GM19025 (cell line): ENCODE measurements at regions not wholly inside any gene's neighbourhood (a gene's known extent, or its start where the extent isn't known, plus 50 kb on each side); places are given as distances from the start of the nearest gene placed in this dataset.
A peak's percentile ranks its signal among the peaks of the same experiment; 100 is the strongest.
"Not testable (repeated sequence)": the region's sequence is repeated elsewhere in the genome, so short reads cannot be mapped to it uniquely, and the experiment has no call there.

Source experiments
- ATAC-seq: cut with Tn5 transposase; IDR thresholded peaks from one replicate; pipeline ENCODE4 v1.9.1; 2021; ENCODE audit warnings: mild to moderate bottlenecking, low read depth, moderate library complexity; ENCODE audit not compliant: unreplicated experiment

DNA sequence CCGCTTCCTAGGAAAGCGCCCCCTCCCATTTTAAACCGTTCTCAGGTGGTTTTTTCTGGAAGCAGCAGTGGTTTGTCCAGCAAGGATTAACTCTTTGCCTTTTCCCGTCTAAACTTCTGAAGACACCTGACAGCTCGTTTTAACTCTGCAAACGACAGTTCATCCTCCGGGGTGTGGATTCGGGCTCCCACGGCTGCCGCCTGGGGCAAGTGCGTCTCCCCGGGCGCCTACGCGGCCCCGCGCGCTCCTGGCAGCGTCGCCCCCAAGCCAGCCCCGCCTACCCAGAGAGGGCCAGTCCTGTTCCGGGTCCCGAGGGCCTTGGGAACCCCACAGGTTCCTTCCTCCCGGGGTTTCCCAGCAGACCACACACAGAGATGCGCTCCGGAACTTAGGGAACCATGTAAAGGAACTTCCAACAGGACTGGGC lies 54.4 kb downstream of the PRR18 start:
- no peak for ATAC-seq

- ATAC-seq, result no peak
These were observed 54.9 kb downstream of the PRR18 start for GRCh38 chr6:166253281-166253681.

GRCh38 chr6:166252601-166253000 lies 55.6 kb downstream of the PRR18 start:
- no peak for ATAC-seq

DNA sequence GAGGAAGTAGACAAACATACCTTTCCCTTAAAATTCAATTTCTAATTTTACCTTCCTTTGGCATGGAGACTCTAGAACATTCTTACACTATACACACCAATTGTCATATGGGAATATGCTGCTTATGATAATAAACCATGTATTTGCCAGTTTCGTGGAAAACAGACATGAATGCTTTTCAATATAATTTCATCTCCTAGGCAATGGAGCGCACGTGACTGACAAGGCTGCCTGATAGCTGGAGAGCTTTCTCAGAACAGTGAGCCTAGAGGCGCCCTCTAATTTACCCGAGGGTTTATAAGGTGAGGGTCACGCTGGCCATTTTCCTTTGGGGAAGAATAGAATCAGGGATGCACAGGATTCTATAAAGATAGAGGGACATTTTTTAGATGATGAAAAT lies 56.5 kb downstream of the PRR18 start:
- ATAC-seq, result no peak

- no peak for ATAC-seq
These were observed 57.0 kb downstream of the PRR18 start for GRCh38 chr6:166251211-166251610.

DNA sequence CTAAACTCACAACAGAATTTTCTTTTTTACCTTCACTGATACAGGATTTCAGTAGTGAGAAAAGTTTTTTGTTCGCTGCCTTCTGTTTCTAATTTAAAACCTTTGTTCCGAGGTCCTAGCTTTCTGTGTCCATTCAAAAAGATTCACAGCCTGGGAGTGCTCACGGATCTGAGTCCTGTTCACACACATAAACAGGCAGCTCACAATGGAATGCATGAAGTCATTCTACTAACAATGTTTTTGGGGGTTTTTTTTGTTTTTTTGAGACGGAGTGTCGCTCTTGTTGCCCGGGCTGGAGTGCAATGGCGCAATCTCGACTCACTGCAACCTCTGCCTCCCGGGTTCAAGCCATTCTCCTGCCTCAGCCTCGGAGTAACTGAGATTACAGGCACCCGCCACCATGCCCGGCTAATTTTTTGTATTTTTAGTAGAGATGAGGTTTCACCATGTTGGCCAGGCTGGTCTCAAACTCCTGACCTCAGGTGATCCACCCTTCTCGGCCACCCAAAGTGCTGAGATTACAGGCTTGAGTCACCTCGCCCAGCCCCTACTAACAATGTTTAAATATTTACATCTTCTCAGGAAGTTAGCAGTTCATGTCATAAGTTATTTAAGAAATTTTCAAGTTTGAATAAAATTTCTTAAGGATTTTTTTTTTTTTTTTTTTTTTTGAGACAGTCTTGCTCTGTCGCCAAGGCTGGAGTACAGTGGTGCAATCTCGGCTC lies 59.0 kb downstream of the PRR18 start:
- ATAC-seq, result not testable (repeated sequence)

GRCh38 chr6:166245148-166245547 lies 63.0 kb downstream of the PRR18 start:
- ATAC-seq, result no peak

- ATAC-seq, result peak; percentile 93
These were observed 63.7 kb downstream of the PRR18 start for GRCh38 chr6:166244353-166245045.

- no peak for ATAC-seq
These were observed 65.3 kb downstream of the PRR18 start for GRCh38 chr6:166242888-166243287.

DNA sequence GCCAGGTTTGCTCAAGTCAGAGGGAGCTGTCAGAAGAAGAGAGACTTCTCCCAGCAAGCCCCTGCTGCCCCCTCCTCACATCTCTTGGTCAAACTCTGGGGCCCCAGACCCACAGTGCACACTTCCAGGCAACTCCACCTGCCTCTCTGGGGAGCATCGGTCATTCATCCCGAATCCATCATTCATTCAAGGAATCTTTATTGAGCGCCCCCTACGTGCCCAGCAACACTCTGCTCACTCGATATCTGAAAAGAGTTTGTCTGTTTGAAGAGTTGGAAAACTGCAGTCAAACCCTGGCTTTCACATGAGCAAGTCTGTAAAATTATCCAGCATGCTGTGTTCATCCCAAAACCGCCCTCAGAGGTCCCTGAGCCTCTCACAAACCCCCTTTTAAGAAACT lies 66.2 kb downstream of the PRR18 start:
- ATAC-seq, result no peak

GRCh38 chr6:166240889-166241288 lies 67.3 kb downstream of the PRR18 start:
- no peak for ATAC-seq

GRCh38 chr6:166237617-166238016 lies 70.0 kb upstream of the TBXT start:
- ATAC-seq, result no peak

DNA sequence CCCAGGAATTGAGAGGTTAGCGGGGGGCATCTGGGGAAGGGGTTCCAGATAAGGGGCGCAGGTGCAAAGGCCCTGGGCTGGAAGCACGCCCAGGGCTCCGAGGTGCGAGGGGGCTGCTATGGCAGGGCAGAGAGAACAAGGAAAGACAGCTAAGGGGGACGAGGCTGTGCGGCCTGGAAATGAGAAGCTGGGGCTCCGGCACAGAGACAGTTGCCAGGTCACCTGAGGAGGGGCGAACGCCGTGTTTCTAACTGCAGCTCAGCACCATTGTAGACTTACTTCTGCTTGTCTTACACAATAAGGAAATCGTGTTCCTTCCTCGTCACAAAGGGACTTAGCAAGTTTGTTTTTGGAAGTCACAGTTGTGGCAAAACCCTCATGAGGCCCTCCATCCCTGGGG lies 68.9 kb upstream of the TBXT start:
- ATAC-seq, result no peak

DNA sequence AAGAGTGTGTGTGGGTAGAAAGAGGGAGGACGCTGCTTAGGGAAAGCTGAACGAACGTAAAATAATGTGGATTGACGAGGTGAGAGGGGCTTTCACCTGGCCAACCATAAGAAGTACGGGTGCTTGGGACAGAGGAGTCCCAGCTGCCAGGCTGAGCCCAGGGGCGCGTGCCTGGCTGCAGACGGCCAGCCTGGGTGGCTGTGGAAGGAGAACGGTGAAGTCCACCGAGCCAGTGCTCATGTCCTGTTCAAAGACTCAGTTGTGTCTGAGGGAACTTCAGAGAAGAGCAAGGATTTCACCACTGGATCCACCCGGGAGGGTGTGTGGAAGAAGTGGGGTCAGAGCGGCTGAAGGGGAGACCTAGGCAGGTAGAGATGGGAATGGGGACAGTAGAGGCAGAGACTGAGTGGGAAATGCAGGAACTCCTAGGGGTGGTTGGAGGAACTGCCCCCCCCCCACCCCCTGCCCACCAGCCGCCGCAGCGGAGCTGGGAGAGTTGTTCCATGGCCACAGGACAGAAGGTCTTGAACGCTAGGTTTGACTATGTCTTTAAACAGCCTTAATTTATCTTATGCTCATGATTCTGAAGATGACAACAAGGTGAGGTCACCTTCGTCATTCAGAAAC lies 68.1 kb upstream of the TBXT start:
- no peak for ATAC-seq

GRCh38 chr6:166231181-166231580 lies 63.5 kb upstream of the TBXT start:
- not testable (repeated sequence) for ATAC-seq

GRCh38 chr6:166228839-166229528 lies 61.3 kb upstream of the TBXT start:
- no peak for ATAC-seq

GRCh38 chr6:166228425-166228824 lies 60.8 kb upstream of the TBXT start:
- no peak for ATAC-seq

DNA sequence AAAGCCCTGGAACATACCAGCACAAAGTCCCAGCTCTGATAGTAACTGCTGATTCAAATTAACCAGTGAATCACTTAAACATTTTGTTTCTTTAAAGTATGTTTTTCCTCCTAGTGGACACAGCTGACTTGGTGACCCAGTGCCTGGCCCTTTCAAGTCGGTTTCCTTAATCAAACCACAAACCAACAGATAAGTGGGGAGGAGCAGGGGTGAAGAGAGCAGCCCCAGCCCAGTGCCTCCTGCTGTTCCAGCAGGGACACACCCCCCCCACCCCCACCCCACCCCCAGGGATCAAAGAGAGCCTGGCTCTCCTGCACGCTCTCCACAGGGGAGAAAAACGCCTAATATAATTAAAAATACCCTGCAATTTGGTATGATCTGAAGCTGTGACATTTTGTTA lies 55.4 kb upstream of the TBXT start:
- ATAC-seq, result no peak

- no peak for ATAC-seq
These were observed 55.0 kb upstream of the TBXT start for GRCh38 chr6:166222631-166223030.

DNA sequence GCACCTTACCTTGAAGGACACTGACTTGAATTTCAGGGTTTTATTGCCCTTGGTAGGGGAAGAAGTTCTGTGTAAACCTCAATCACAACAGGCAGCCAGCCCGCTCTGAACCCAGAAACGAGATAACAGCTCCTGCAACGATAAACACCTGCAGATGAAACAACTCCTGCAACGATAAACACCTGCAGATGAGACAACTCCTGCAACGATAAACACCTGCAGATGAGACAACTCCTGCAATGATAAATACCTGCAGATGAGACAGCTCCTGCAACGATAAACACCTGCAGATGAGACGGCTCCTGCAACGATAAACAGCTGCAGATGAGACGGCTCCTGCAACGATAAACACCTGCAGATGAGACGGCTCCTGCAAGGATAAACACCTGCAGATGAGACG lies 54.0 kb upstream of the TBXT start:
- no peak for ATAC-seq

DNA sequence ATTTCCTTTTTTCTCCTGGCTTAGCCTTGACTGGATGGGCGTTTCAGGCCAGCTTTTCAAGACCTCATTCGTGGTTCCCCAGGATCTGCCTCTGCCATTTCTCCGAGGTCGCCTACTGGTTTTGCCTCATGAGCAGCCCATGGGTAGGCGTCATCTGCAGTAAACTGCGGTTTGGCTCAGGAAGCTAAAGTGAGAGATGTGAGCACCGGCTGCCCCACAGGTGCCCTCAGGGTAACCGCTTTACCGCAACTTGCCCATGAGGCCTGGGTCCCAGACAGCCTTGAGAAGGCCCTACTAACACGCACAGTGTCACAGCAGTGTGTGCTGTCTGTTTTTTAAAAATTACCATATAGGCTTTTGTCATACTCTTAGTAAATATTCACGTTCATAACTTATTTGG lies 53.4 kb upstream of the TBXT start:
- ATAC-seq, result no peak
